SKM-1 treated with dmso at 0.1 percent for 144 hours (cell line): ENCODE measurements at regions not wholly inside any gene's neighbourhood (a gene's known extent, or its start where the extent isn't known, plus 50 kb on each side); places are given as distances from the start of the nearest gene placed in this dataset.

ENCODE experiments used
- DNase-seq: peaks from one replicate; lab custom pipeline; 2025; ENCODE audit not compliant: unreplicated experiment; lab: John Stamatoyannopoulos, UW

GRCh38 chr17:72254808-72255449, 134.1 kb downstream of the SOX9 start:
- DNase-seq: no peak

- DNase-seq: no peak
Observed at GRCh38 chr17:72255481-72255880, 134.7 kb downstream of the SOX9 start.

GRCh38 chr17:72258711-72259110, 137.9 kb downstream of the SOX9 start:
- DNase-seq: no peak

- DNase-seq: no peak
Observed at GRCh38 chr17:72259922-72260321, 139.1 kb downstream of the SOX9 start.

GRCh38 chr17:72262766-72263165, 141.9 kb downstream of the SOX9 start:
- DNase-seq: no peak

GRCh38 chr17:72264682-72265405, 144.0 kb downstream of the SOX9 start:
- no peak for DNase-seq

- DNase-seq: no peak
Observed at GRCh38 chr17:72266112-72266775, 145.4 kb downstream of the SOX9 start.

GRCh38 chr17:72267601-72268000, 146.8 kb downstream of the SOX9 start:
- DNase-seq: no peak

- no peak for DNase-seq
Observed at GRCh38 chr17:72268431-72268830, 147.6 kb downstream of the SOX9 start.

- DNase-seq: no peak
Observed at GRCh38 chr17:72270273-72270924, 149.6 kb downstream of the SOX9 start.

- DNase-seq: no peak
Observed at GRCh38 chr17:72271603-72272002, 150.8 kb downstream of the SOX9 start.

- no peak for DNase-seq
Observed at GRCh38 chr17:72273289-72274056, 152.7 kb downstream of the SOX9 start.

GRCh38 chr17:72274614-72275013, 153.8 kb downstream of the SOX9 start:
- no peak for DNase-seq

- no peak for DNase-seq
Observed at GRCh38 chr17:72280881-72281280, 160.1 kb downstream of the SOX9 start.

- DNase-seq: no peak
Observed at GRCh38 chr17:72282439-72283029, 161.7 kb downstream of the SOX9 start.

GRCh38 chr17:72284806-72285205, 164.0 kb downstream of the SOX9 start:
- no peak for DNase-seq

GRCh38 chr17:72287586-72287985, 166.8 kb downstream of the SOX9 start:
- no peak for DNase-seq

GRCh38 chr17:72294487-72294893, 173.7 kb downstream of the SOX9 start:
- DNase-seq: no peak

GRCh38 chr17:72295916-72296315, 175.1 kb downstream of the SOX9 start:
- no peak for DNase-seq

- no peak for DNase-seq
Observed at GRCh38 chr17:72296456-72296855, 175.6 kb downstream of the SOX9 start.
